Mammary epithelial cell (primary cell): ENCODE measurements at regions not wholly inside any gene's neighbourhood (a gene's known extent, or its start where the extent isn't known, plus 50 kb on each side); places are given as distances from the start of the nearest gene placed in this dataset.

Experiments
- EZH2 ChIP-seq: IDR thresholded peaks from 2 replicates; pipeline ENCODE4 v1.6.1; 2012; ENCODE audit warnings: low read length, inconsistent platforms, borderline replicate concordance
- TF ChIP-seq, protein P1 (sequence below), 2 donors: IDR thresholded peaks in 1 of 2; conservative IDR thresholded peaks in 1 of 2; 2 replicates each; pipeline ENCODE4 v1.5.1; 2011 to 2012; ENCODE audit warnings: inconsistent platforms in 2 of 2, low read length in 2 of 2, mild to moderate bottlenecking in 2 of 2, control low read depth in 1 of 2, low read depth in 1 of 2; ENCODE audit not compliant: insufficient read depth in 1 of 2; ENCODE audit errors: extremely low read depth in 1 of 2

DNA sequence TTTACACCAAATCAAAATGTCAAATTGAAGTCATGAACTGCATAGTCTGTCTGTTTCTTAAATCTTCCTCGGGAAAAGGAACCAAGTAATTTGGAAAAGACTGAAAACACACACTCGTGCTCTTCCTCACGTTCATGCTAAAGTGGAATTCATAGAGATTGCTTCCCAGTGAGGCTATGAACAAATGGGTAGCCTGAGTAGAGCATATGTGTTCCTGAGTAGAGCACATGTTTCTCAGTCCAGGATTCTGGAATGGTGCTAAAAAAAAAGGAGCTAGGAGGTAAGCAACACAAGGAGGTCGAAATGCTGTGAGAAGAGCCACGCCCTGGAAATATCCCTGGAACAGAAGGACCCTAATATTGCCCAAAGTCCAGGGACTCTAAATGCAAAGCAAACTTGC is 494.2 kb upstream of the THBS1 start:
- TF ChIP-seq, protein P1, sequence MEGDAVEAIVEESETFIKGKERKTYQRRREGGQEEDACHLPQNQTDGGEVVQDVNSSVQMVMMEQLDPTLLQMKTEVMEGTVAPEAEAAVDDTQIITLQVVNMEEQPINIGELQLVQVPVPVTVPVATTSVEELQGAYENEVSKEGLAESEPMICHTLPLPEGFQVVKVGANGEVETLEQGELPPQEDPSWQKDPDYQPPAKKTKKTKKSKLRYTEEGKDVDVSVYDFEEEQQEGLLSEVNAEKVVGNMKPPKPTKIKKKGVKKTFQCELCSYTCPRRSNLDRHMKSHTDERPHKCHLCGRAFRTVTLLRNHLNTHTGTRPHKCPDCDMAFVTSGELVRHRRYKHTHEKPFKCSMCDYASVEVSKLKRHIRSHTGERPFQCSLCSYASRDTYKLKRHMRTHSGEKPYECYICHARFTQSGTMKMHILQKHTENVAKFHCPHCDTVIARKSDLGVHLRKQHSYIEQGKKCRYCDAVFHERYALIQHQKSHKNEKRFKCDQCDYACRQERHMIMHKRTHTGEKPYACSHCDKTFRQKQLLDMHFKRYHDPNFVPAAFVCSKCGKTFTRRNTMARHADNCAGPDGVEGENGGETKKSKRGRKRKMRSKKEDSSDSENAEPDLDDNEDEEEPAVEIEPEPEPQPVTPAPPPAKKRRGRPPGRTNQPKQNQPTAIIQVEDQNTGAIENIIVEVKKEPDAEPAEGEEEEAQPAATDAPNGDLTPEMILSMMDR (conservative IDR thresholded peaks at IDR 0.05 in 1 of 2, IDR thresholded peaks at IDR 0.05 in 1 of 2; ENCODE audit: extremely low read depth in 1 of 2, insufficient read depth in 1 of 2, low read depth in 1 of 2, low read length in 2 of 2) = no peak
- no peak for TF ChIP-seq EZH2
